ENCODE measurements at regions not wholly inside any gene's neighbourhood (a gene's known extent, or its start where the extent isn't known, plus 50 kb on each side); places are given as distances from the start of the nearest gene placed in this dataset.

DNA sequence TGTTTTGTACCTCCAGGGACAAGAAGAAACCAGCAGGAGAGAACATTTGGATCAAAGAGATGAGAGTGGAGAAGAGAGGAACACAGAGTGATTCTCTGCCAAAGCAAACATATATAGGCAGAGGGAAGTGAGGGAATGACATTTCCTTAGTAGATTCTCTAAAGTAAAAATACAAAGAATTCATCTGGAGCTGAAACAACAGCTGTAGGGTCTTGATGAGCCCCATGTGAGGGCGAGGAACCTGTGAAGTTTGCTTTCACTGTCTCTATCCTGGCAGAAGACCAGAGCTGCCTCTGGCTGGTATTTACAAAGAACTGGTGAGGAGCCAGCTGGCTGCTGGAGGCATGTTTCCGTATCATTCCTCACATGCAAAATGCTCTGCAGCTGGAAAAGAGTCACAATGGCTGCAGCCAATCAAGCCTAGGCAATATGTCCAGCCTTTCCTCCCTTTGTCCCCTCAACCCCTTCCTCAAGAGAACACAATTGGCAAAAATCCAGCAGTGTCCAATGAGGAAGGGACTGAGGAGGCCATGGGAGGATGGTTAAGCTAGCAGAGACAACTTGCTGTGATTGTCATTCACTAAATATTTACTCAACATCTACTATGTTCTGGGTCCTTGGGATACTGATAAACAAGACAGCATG lies 122.5 kb downstream of the PHLDA1 start:
- DNase-seq: no peak
- Mint-ChIP-seq H3K4me3 (no peak overlapping the region), H3K27me3 (ENCODE audit: low read depth in 3 of 3) (peaks cover 0 to 1% (median 0%) of the 10 kb centered on the region in 3 donors), H3K4me1 (no peaks in the 10 kb centered on the region), H3K9me3 (no peaks in the 10 kb centered on the region), H3K36me3 (no peaks in the 10 kb centered on the region), H3K27ac (no peak overlapping the region)

- Mint-ChIP-seq H3K4me3 (no peak overlapping the region), H3K27me3 (ENCODE audit: low read depth in 3 of 3) (peaks cover 0 to 1% (median 1%) of the 10 kb centered on the region in 3 donors), H3K27ac (no peak overlapping the region), H3K4me1 (no peaks in the 10 kb centered on the region), H3K36me3 (no peaks in the 10 kb centered on the region), H3K9me3 (no peaks in the 10 kb centered on the region)
- no peak for DNase-seq
Measured at GRCh38 chr12:75905922-75906321, 125.7 kb downstream of the PHLDA1 start.

DNA sequence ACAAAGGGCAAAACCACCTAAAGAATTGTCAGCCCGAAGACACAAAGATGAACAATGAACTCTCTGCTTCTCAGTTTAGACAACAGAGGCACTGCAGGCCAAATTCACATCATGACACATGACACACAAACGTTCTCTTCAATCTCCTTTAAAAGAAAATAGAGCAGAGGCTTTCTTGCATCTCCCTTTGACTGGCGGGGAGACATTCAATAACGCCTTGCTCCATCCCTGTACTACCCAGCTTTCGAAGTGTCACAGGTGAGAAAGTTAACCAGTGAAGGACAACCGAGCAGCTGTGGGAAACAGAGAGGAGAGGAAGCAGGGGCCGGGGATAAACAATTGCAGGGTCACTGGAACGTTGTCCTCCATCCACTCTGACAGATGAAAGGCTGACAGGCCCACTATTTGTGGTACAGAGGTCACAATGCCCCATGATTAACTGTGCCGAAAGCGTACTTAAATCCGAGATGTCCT lies 130.8 kb downstream of the PHLDA1 start:
- Mint-ChIP-seq H3K9me3 (no peaks in the 10 kb centered on the region), H3K27ac (no peak overlapping the region), H3K4me1 (no peaks in the 10 kb centered on the region), H3K27me3 (ENCODE audit: low read depth in 3 of 3) (peaks cover 1 to 12% (median 1%) of the 10 kb centered on the region in 3 donors), H3K36me3 (no peaks in the 10 kb centered on the region), H3K4me3 (no peak overlapping the region)
- no peak for DNase-seq

DNA sequence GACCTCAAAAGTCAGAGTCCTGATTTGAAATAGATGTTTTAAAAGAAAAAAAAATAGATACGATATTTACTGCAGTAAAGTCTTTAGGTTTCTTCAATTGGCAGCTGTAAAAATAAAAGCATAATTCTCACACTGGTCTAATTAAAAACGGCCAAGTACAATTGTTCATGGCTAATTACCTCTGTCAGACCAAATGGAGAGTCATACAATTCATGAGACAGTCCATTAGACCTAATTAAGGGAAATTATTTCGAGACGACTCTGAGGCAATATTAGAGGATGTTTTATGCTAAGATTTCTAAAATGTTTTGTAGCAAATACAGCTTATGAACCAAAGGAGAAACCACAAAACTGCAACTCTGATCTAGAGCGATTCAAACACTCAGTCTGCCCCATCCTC lies 131.3 kb downstream of the PHLDA1 start:
- Mint-ChIP-seq H3K9me3 (no peaks in the 10 kb centered on the region), H3K4me1 (no peaks in the 10 kb centered on the region), H3K27me3 (ENCODE audit: low read depth in 3 of 3) (peaks cover 1 to 12% (median 1%) of the 10 kb centered on the region in 3 donors), H3K27ac (no peak overlapping the region), H3K36me3 (no peaks in the 10 kb centered on the region), H3K4me3 (no peak overlapping the region)
- DNase-seq: no peak

- no peaks in the 10 kb centered on the region for H3K4me1 Mint-ChIP-seq
- H3K9me3 Mint-ChIP-seq: no peaks in the 10 kb centered on the region
- no peak overlapping the region for H3K27ac Mint-ChIP-seq
- no peaks in the 10 kb centered on the region for H3K36me3 Mint-ChIP-seq
- H3K4me3 Mint-ChIP-seq: no peak overlapping the region
- DNase-seq: no peak
- H3K27me3 Mint-ChIP-seq (ENCODE audit: low read depth in 3 of 3): peaks cover 0 to 15% (median 4%) of the 10 kb centered on the region in 3 donors
Measured at GRCh38 chr12:75894965-75895754, 136.4 kb downstream of the PHLDA1 start.

GRCh38 chr12:75893765-75894164 lies 137.8 kb downstream of the PHLDA1 start:
- Mint-ChIP-seq H3K27ac (no peak overlapping the region), H3K4me3 (no peak overlapping the region), H3K27me3 (ENCODE audit: low read depth in 3 of 3) (peaks cover 4 to 12% (median 6%) of the 10 kb centered on the region in 3 donors), H3K36me3 (no peaks in the 10 kb centered on the region), H3K9me3 (no peaks in the 10 kb centered on the region), H3K4me1 (no peaks in the 10 kb centered on the region)
- DNase-seq: no peak

- no peaks in the 10 kb centered on the region for H3K36me3 Mint-ChIP-seq
- H3K27ac Mint-ChIP-seq: no peak overlapping the region
- no peak for DNase-seq
- no peaks in the 10 kb centered on the region for H3K4me1 Mint-ChIP-seq
- H3K27me3 Mint-ChIP-seq (ENCODE audit: low read depth in 3 of 3): peaks cover 6 to 8% (median 7%) of the 10 kb centered on the region in 3 donors
- no peaks in the 10 kb centered on the region for H3K9me3 Mint-ChIP-seq
- H3K4me3 Mint-ChIP-seq: no peak overlapping the region
Measured at GRCh38 chr12:75892731-75893408, 138.7 kb downstream of the PHLDA1 start.

DNA sequence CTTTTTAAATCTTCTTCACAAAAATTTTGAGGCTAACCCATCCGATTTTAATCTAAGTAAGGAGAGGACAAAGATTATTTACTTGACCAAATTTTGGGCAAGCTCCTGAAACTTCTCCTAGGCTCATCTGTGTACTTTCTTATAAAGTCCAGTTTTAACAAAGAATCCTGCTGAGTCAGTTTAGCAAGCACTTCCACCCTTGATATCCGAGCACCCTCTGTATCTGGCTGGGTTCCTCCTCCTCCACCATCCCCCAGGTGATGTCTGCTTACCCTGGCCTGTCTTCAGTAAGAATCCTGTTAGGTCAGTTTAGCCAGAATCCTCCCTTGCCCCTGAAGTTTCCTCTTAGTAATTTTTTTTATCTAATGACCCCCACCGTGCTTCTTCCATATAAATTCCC lies 140.5 kb downstream of the PHLDA1 start:
- no peak overlapping the region for H3K4me3 Mint-ChIP-seq
- no peaks in the 10 kb centered on the region for H3K4me1 Mint-ChIP-seq
- H3K9me3 Mint-ChIP-seq: no peaks in the 10 kb centered on the region
- H3K27ac Mint-ChIP-seq: no peak overlapping the region
- no peak for DNase-seq
- peaks cover 7 to 9% (median 8%) of the 10 kb centered on the region in 3 donors for H3K27me3 Mint-ChIP-seq (ENCODE audit: low read depth in 3 of 3)
- no peaks in the 10 kb centered on the region for H3K36me3 Mint-ChIP-seq

DNA sequence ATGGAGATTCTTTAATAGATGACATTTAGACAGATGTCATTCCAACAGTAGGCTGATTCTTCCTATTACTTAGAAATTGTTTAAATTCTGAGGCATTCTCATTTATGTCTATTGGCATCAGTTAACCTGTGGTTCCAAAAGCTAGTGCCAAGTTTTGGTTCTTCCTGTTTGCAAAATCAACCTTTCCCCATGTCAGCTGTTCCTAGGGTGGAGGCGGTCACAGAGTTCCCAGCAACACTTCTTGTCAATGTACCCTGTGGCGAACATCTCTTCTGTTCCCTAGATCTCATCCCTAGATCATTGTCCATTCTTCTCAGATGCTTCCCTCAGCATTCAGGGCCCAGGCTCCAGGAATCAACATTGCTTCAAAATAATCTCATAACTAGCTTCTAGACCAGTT lies 140.9 kb downstream of the PHLDA1 start:
- Mint-ChIP-seq H3K36me3 (no peaks in the 10 kb centered on the region), H3K9me3 (no peaks in the 10 kb centered on the region), H3K27ac (peak overlapping the region in 1 of 6 donors; percentile 22), H3K4me1 (no peaks in the 10 kb centered on the region), H3K4me3 (no peak overlapping the region), H3K27me3 (ENCODE audit: low read depth in 3 of 3) (peaks cover 7 to 9% (median 8%) of the 10 kb centered on the region in 3 donors)
- no peak for DNase-seq

- no peaks in the 10 kb centered on the region for H3K4me1 Mint-ChIP-seq
- peaks cover 7 to 9% (median 8%) of the 10 kb centered on the region in 3 donors for H3K27me3 Mint-ChIP-seq (ENCODE audit: low read depth in 3 of 3)
- no peak for DNase-seq
- H3K27ac Mint-ChIP-seq: no peak overlapping the region
- H3K4me3 Mint-ChIP-seq: no peak overlapping the region
- no peaks in the 10 kb centered on the region for H3K36me3 Mint-ChIP-seq
- no peaks in the 10 kb centered on the region for H3K9me3 Mint-ChIP-seq
Measured at GRCh38 chr12:75890141-75890540, 141.4 kb downstream of the PHLDA1 start.

DNA sequence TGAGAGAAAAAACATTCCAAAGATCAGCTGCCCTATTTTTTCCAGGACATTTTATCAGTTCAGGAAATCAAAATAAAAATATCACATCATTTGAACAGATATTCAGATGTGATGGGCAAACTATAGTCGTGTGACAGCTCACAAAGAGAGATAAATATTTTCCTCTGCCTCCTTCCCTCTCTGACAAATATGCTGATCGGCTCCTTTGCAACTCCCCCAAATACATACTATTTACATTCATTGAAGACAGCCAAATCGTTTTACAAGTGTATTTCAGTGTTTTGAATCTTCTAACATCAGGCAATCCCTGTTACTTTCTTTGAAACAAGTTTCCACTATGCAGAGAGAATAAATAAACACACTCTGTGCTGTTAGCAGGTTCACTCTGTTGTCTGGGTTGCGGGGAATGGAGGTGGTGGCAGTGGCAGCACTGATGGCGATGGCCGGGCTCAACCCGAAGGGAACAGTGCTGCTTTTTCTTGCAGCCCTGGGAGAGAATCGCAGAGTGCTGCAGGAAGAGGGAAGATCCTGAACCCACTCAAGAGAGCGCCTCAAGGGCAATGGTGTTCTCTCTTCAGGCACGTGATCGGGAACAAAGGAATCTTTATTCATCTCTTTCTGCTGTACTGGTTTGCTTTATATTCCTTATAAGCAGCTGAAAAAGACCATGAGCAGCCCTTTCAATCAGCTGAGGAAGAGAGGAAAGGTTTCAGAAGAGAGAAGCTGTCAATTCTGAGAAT lies 142.5 kb downstream of the PHLDA1 start:
- H3K4me1 Mint-ChIP-seq: no peaks in the 10 kb centered on the region
- no peaks in the 10 kb centered on the region for H3K9me3 Mint-ChIP-seq
- no peaks in the 10 kb centered on the region for H3K36me3 Mint-ChIP-seq
- no peak overlapping the region for H3K27ac Mint-ChIP-seq
- peaks cover 6 to 10% (median 8%) of the 10 kb centered on the region in 3 donors for H3K27me3 Mint-ChIP-seq (ENCODE audit: low read depth in 3 of 3)
- no peak for DNase-seq
- no peak overlapping the region for H3K4me3 Mint-ChIP-seq

GRCh38 chr12:75888399-75888798 lies 143.2 kb downstream of the PHLDA1 start:
- no peaks in the 10 kb centered on the region for H3K36me3 Mint-ChIP-seq
- peaks cover 8 to 12% (median 10%) of the 10 kb centered on the region in 3 donors for H3K27me3 Mint-ChIP-seq (ENCODE audit: low read depth in 3 of 3)
- no peaks in the 10 kb centered on the region for H3K4me1 Mint-ChIP-seq
- no peak for DNase-seq
- no peak overlapping the region for H3K4me3 Mint-ChIP-seq
- H3K27ac Mint-ChIP-seq: no peak overlapping the region
- no peaks in the 10 kb centered on the region for H3K9me3 Mint-ChIP-seq

DNA sequence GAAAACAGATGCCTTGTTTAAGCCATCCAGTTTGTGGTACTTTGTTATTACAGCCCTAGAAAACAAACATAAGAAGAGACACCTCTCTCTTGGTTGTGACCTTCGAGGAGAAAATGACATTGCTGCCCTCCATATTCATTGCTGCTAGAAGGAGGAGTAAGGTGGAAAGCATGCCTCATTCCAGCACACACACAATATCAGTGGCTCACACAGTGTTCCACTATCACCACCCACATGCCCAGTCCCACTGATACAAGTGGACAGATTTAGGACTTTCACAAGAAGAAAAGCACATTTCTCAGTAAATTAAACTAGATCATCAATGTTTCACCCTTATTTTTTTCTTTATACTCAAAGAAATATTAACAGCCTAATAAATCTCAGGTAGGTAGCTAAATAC lies 143.6 kb downstream of the PHLDA1 start:
- no peaks in the 10 kb centered on the region for H3K9me3 Mint-ChIP-seq
- no peaks in the 10 kb centered on the region for H3K4me1 Mint-ChIP-seq
- H3K27ac Mint-ChIP-seq: no peak overlapping the region
- no peak overlapping the region for H3K4me3 Mint-ChIP-seq
- H3K36me3 Mint-ChIP-seq: no peaks in the 10 kb centered on the region
- no peak for DNase-seq
- peaks cover 8 to 12% (median 10%) of the 10 kb centered on the region in 3 donors for H3K27me3 Mint-ChIP-seq (ENCODE audit: low read depth in 3 of 3)

All from immature natural killer cell (primary cell).